HEK293 (cell line): ENCODE measurements at regions not wholly inside any gene's neighbourhood (a gene's known extent, or its start where the extent isn't known, plus 50 kb on each side); places are given as distances from the start of the nearest gene placed in this dataset.

Experiments
- CTCF ChIA-PET: fragments of 350-600 bp; formaldehyde crosslinking; extraction: SDS; loops from one replicate; lab custom pipeline; 2021; ENCODE audit warnings: antibody characterized with exemption; lab: Yijun Ruan, JAX
- POLR2A ChIA-PET: fragments of 300-600 bp; formaldehyde crosslinking; extraction: SDS; loops from one replicate; lab custom pipeline; 2020; ENCODE audit warnings: antibody characterized with exemption, inconsistent platforms; lab: Yijun Ruan, JAX
- H3K27ac ChIP-seq: fragments of 200-500 bp; sonication (Bioruptor generic); 2 replicates; pipeline ENCODE4 v1.5.1; 2014; ENCODE audit warnings: low read depth, low read length, control low read depth, inconsistent platforms; ENCODE audit errors: extremely low read depth
- H3K36me3 ChIP-seq, 2 experiments: fragments of 200-500 bp in 1 of 2; sonication (Bioruptor generic) in 1 of 2; 1 replicate in 1 of 2; 2 replicates in 1 of 2; pipeline ENCODE4 v1.5.1; 2014 to 2017; ENCODE audit warnings: inconsistent platforms in 2 of 2, low read length in 2 of 2; ENCODE audit not compliant: control insufficient read depth in 2 of 2, insufficient read depth in 1 of 2
- H3K4me1 ChIP-seq: fragments of 200-500 bp; sonication (Bioruptor generic); 2 replicates; pipeline ENCODE4 v1.5.1; 2014; ENCODE audit warnings: mild to moderate bottlenecking, low read length, inconsistent platforms; ENCODE audit not compliant: control insufficient read depth, insufficient read depth
- H3K4me3 ChIP-seq: 2 replicates; pipeline ENCODE4 v1.5.1; 2011; ENCODE audit warnings: low read depth, mild to moderate bottlenecking, control low read depth, low read length, moderate library complexity
- H3K9me3 ChIP-seq: fragments of 200-500 bp; sonication (Bioruptor generic); 2 replicates; pipeline ENCODE4 v1.5.1; 2014; ENCODE audit warnings: low read depth, low read length, inconsistent platforms; ENCODE audit not compliant: control insufficient read depth, insufficient read depth
- HOXC10 ChIP-seq: sonication (generic); formaldehyde crosslinking; IDR thresholded peaks from 2 replicates; pipeline ENCODE4 v1.8.1; 2023; ENCODE audit warnings: mild to moderate bottlenecking, missing genetic modification reagents
- IKZF3 ChIP-seq: fragments of 450-650 bp; IDR thresholded peaks from 2 replicates; pipeline ENCODE4 v1.5.0; 2018; ENCODE audit warnings: missing biosample characterization, mild to moderate bottlenecking, missing genetic modification characterization, moderate library complexity
- KLF9 ChIP-seq: fragments of 450-650 bp; formaldehyde crosslinking; IDR thresholded peaks from 2 replicates; pipeline ENCODE4 v1.5.1; 2016; ENCODE audit warnings: missing biosample characterization, missing genetic modification characterization, low read depth
- MEIS1 ChIP-seq: sonication (generic); formaldehyde crosslinking; IDR thresholded peaks from 2 replicates; pipeline ENCODE4 v1.8.1; 2022; ENCODE audit warnings: missing genetic modification reagents, mild to moderate bottlenecking, borderline replicate concordance
- SCRT2 ChIP-seq: fragments of 450-650 bp; formaldehyde crosslinking; IDR thresholded peaks from 2 replicates; pipeline ENCODE4 v1.5.1; 2016; ENCODE audit warnings: missing biosample characterization, missing genetic modification characterization
- WT1 ChIP-seq: fragments of 450-650 bp; formaldehyde crosslinking; IDR thresholded peaks from 2 replicates; pipeline ENCODE4 v1.5.1; 2016; ENCODE audit warnings: missing biosample characterization, missing genetic modification characterization
- ZBTB48 ChIP-seq: fragments of 450-650 bp; formaldehyde crosslinking; IDR thresholded peaks from 2 replicates; pipeline ENCODE4 v1.5.1; 2016; ENCODE audit warnings: missing biosample characterization, missing genetic modification characterization
- ZNF16 ChIP-seq: fragments of 450-650 bp; formaldehyde crosslinking; IDR thresholded peaks from 2 replicates; pipeline ENCODE4 v1.5.1; 2016; ENCODE audit warnings: low read depth, missing biosample characterization, missing genetic modification characterization
- ZNF221 ChIP-seq: fragments of 450-650 bp; formaldehyde crosslinking; IDR thresholded peaks from 2 replicates; pipeline ENCODE4 v1.5.1; 2017; ENCODE audit warnings: missing biosample characterization, missing genetic modification characterization, borderline replicate concordance
- ZNF24 ChIP-seq: fragments of 450-650 bp; formaldehyde crosslinking; IDR thresholded peaks from 2 replicates; pipeline ENCODE4 v1.5.1; 2016; ENCODE audit warnings: missing biosample characterization, missing genetic modification characterization
- ZNF274 ChIP-seq, 2 experiments: fragments of 200-500 bp in 1 of 2; fragments of 450-650 bp in 1 of 2; sonication (Bioruptor generic) in 1 of 2; formaldehyde crosslinking in 1 of 2; IDR thresholded peaks; 2 replicates each; pipeline versions ENCODE4 v1.5.1 to v1.6.1; 2014 to 2016; ENCODE audit warnings: borderline replicate concordance in 1 of 2, inconsistent platforms in 1 of 2, low read length in 1 of 2, missing biosample characterization in 1 of 2, missing genetic modification characterization in 1 of 2
- ZNF350 ChIP-seq: fragments of 450-650 bp; formaldehyde crosslinking; IDR thresholded peaks from 2 replicates; pipeline ENCODE4 v1.5.0; 2017; ENCODE audit warnings: missing biosample characterization, mild to moderate bottlenecking, missing genetic modification characterization
- ZNF501 ChIP-seq: fragments of 450-650 bp; formaldehyde crosslinking; IDR thresholded peaks from 2 replicates; pipeline ENCODE4 v1.5.1; 2016; ENCODE audit warnings: missing biosample characterization, missing genetic modification characterization
- ZNF558 ChIP-seq: fragments of 450-650 bp; formaldehyde crosslinking; IDR thresholded peaks from 2 replicates; pipeline ENCODE4 v1.5.1; 2016; ENCODE audit warnings: missing biosample characterization, missing genetic modification characterization
- ZNF654 ChIP-seq: fragments of 450-650 bp; formaldehyde crosslinking; IDR thresholded peaks from 2 replicates; pipeline ENCODE4 v1.5.1; 2016; ENCODE audit warnings: low read depth, missing biosample characterization, missing genetic modification characterization
- ZNF677 ChIP-seq: fragments of 450-650 bp; IDR thresholded peaks from 2 replicates; pipeline ENCODE4 v1.5.0; 2018; ENCODE audit warnings: missing biosample characterization, mild to moderate bottlenecking, missing genetic modification characterization, moderate library complexity
- ZSCAN30 ChIP-seq: fragments of 450-650 bp; IDR thresholded peaks from 2 replicates; pipeline ENCODE4 v1.5.1; 2018; ENCODE audit warnings: missing biosample characterization, mild to moderate bottlenecking, missing genetic modification characterization, moderate library complexity
- TF ChIP-seq, protein P1 (sequence below): fragments of 450-650 bp; formaldehyde crosslinking; IDR thresholded peaks from 2 replicates; pipeline ENCODE4 v1.5.1; 2016; ENCODE audit warnings: missing biosample characterization, missing genetic modification characterization
- TF ChIP-seq, protein P2 (sequence below): fragments of 450-650 bp; formaldehyde crosslinking; IDR thresholded peaks from 2 replicates; pipeline ENCODE4 v1.5.1; 2017; ENCODE audit warnings: missing biosample characterization, mild to moderate bottlenecking, missing genetic modification characterization, moderate library complexity
- TF ChIP-seq, protein P3 (sequence below): fragments of 450-650 bp; formaldehyde crosslinking; IDR thresholded peaks from 2 replicates; pipeline ENCODE4 v1.5.1; 2016; ENCODE audit warnings: missing biosample characterization, missing genetic modification characterization
- TF ChIP-seq, protein P4 (sequence below): fragments of 450-650 bp; formaldehyde crosslinking; IDR thresholded peaks from 2 replicates; pipeline ENCODE4 v1.5.1; 2016; ENCODE audit warnings: missing biosample characterization, missing genetic modification characterization
- TF ChIP-seq, protein P5 (sequence below): fragments of 450-650 bp; formaldehyde crosslinking; conservative IDR thresholded peaks from 2 replicates; pipeline ENCODE4 v1.5.1; 2016; ENCODE audit warnings: low read depth, missing biosample characterization, missing genetic modification characterization
- TF ChIP-seq, protein P6 (sequence below): fragments of 450-650 bp; formaldehyde crosslinking; IDR thresholded peaks from 2 replicates; pipeline ENCODE4 v1.5.1; 2016; ENCODE audit warnings: missing biosample characterization, missing genetic modification characterization
- TF ChIP-seq, protein P7 (sequence below): sonication (generic); formaldehyde crosslinking; IDR thresholded peaks from 2 replicates; pipeline ENCODE4 v1.8.1; 2022; ENCODE audit warnings: mild to moderate bottlenecking, moderate library complexity, missing genetic modification reagents

DNA sequence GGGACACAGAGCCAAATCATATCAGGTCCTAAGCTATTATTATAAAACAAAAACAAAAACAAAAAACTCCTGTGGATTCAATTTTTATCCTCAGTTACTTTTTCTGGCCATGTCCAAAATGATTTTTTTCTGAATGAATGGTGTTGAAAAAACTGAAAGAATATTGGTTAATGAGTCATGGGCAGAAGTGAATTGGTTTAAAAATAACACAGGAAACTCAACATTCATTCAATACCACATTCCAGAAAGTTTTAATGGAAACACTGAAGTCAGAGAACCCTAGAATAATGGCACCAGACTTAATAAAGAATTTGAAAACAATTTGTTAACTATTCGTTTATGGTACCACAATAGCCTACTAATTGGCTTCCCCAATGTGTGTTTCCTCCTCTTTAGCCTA, 102.4 kb upstream of the CDH9 start:
- TF ChIP-seq MEIS1 (CRISPR knock-in tag) = no peak
- TF ChIP-seq, protein P1, sequence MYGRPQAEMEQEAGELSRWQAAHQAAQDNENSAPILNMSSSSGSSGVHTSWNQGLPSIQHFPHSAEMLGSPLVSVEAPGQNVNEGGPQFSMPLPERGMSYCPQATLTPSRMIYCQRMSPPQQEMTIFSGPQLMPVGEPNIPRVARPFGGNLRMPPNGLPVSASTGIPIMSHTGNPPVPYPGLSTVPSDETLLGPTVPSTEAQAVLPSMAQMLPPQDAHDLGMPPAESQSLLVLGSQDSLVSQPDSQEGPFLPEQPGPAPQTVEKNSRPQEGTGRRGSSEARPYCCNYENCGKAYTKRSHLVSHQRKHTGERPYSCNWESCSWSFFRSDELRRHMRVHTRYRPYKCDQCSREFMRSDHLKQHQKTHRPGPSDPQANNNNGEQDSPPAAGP (tag by site-specific recombination) = no peak
- no peak for TF ChIP-seq ZBTB48 (tag by site-specific recombination)
- TF ChIP-seq, protein P2, sequence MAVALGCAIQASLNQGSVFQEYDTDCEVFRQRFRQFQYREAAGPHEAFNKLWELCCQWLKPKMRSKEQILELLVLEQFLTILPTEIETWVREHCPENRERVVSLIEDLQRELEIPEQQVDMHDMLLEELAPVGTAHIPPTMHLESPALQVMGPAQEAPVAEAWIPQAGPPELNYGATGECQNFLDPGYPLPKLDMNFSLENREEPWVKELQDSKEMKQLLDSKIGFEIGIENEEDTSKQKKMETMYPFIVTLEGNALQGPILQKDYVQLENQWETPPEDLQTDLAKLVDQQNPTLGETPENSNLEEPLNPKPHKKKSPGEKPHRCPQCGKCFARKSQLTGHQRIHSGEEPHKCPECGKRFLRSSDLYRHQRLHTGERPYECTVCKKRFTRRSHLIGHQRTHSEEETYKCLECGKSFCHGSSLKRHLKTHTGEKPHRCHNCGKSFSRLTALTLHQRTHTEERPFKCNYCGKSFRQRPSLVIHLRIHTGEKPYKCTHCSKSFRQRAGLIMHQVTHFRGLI (tag by site-specific recombination) = no peak
- no peak for TF ChIP-seq ZNF221 (tag by site-specific recombination)
- TF ChIP-seq IKZF3 = no peak
- TF ChIP-seq ZNF16 = no peak
- no peak for TF ChIP-seq KLF9 (tag by site-specific recombination)
- TF ChIP-seq, protein P3, sequence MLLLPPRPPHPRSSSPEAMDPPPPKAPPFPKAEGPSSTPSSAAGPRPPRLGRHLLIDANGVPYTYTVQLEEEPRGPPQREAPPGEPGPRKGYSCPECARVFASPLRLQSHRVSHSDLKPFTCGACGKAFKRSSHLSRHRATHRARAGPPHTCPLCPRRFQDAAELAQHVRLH = no peak
- no peak for TF ChIP-seq ZSCAN30 (tag by site-specific recombination)
- TF ChIP-seq ZNF654 (tag by site-specific recombination) = no peak
- ChIA-PET POLR2A (no interaction called here), CTCF (no interaction called here)
- Histone ChIP-seq H3K4me3 (no peak overlapping the region), H3K27ac (no peak overlapping the region), H3K4me1 (no peaks in the 10 kb centered on the region), H3K36me3 (no peaks in the 10 kb centered on the region), H3K9me3 (no peaks in the 10 kb centered on the region)

DNA sequence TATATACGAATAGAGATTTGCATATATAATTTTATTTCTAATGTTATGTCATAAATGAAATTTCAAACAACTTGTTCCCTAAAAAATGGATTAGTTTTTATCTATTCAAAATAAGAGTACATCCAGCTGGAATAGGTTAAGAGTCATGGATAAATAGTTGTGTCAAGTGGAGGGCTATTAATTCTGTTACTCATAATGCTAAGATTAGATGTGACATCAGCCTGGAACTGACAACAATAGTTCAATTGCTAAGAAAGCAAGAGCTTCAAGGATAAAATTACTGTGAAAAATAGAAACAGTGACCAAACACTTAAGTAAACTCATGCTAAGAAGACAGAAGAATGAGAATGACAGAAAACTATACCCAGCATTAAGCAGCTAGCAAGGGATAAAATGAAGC, 92.2 kb upstream of the CDH9 start:
- Histone ChIP-seq H3K4me3 (no peak overlapping the region), H3K9me3 (no peaks in the 10 kb centered on the region; the same call in 1 of the 2 replicates), H3K4me1 (no peaks in the 10 kb centered on the region), H3K36me3 (no peaks in the 10 kb centered on the region), H3K27ac (no peak overlapping the region)
- CTCF ChIA-PET = no interaction called here
- POLR2A ChIA-PET = no interaction called here
- TF ChIP-seq SCRT2 (tag by site-specific recombination) (no peak), ZNF501 (tag by site-specific recombination) (no peak), ZNF274 (IDR thresholded peaks at IDR 0.05; ENCODE audit: low read length) (no peak), ZNF274 (tag by site-specific recombination; IDR thresholded peaks at IDR 0.05; ENCODE audit: borderline replicate concordance) (no peak), ZNF558 (tag by site-specific recombination) (no peak), WT1 (tag by site-specific recombination) (no peak), ZNF677 (tag by site-specific recombination) (no peak), ZNF350 (no peak), ZNF24 (tag by site-specific recombination) (no peak), HOXC10 (no peak)
- TF ChIP-seq, protein P4, sequence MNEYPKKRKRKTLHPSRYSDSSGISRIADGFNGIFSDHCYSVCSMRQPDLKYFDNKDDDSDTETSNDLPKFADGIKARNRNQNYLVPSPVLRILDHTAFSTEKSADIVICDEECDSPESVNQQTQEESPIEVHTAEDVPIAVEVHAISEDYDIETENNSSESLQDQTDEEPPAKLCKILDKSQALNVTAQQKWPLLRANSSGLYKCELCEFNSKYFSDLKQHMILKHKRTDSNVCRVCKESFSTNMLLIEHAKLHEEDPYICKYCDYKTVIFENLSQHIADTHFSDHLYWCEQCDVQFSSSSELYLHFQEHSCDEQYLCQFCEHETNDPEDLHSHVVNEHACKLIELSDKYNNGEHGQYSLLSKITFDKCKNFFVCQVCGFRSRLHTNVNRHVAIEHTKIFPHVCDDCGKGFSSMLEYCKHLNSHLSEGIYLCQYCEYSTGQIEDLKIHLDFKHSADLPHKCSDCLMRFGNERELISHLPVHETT (tag by site-specific recombination) = no peak
- TF ChIP-seq, protein P5, sequence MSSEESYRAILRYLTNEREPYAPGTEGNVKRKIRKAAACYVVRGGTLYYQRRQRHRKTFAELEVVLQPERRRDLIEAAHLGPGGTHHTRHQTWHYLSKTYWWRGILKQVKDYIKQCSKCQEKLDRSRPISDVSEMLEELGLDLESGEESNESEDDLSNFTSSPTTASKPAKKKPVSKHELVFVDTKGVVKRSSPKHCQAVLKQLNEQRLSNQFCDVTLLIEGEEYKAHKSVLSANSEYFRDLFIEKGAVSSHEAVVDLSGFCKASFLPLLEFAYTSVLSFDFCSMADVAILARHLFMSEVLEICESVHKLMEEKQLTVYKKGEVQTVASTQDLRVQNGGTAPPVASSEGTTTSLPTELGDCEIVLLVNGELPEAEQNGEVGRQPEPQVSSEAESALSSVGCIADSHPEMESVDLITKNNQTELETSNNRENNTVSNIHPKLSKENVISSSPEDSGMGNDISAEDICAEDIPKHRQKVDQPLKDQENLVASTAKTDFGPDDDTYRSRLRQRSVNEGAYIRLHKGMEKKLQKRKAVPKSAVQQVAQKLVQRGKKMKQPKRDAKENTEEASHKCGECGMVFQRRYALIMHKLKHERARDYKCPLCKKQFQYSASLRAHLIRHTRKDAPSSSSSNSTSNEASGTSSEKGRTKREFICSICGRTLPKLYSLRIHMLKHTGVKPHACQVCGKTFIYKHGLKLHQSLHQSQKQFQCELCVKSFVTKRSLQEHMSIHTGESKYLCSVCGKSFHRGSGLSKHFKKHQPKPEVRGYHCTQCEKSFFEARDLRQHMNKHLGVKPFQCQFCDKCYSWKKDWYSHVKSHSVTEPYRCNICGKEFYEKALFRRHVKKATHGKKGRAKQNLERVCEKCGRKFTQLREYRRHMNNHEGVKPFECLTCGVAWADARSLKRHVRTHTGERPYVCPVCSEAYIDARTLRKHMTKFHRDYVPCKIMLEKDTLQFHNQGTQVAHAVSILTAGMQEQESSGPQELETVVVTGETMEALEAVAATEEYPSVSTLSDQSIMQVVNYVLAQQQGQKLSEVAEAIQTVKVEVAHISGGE (tag by site-specific recombination) = no peak
- TF ChIP-seq, protein P6, sequence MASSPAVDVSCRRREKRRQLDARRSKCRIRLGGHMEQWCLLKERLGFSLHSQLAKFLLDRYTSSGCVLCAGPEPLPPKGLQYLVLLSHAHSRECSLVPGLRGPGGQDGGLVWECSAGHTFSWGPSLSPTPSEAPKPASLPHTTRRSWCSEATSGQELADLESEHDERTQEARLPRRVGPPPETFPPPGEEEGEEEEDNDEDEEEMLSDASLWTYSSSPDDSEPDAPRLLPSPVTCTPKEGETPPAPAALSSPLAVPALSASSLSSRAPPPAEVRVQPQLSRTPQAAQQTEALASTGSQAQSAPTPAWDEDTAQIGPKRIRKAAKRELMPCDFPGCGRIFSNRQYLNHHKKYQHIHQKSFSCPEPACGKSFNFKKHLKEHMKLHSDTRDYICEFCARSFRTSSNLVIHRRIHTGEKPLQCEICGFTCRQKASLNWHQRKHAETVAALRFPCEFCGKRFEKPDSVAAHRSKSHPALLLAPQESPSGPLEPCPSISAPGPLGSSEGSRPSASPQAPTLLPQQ (tag by site-specific recombination) = no peak
- TF ChIP-seq, protein P7, sequence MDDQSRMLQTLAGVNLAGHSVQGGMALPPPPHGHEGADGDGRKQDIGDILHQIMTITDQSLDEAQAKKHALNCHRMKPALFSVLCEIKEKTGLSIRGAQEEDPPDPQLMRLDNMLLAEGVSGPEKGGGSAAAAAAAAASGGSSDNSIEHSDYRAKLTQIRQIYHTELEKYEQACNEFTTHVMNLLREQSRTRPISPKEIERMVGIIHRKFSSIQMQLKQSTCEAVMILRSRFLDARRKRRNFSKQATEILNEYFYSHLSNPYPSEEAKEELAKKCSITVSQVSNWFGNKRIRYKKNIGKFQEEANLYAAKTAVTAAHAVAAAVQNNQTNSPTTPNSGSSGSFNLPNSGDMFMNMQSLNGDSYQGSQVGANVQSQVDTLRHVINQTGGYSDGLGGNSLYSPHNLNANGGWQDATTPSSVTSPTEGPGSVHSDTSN (CRISPR knock-in tag) = no peak
